T-cell (primary cell): ENCODE measurements at regions not wholly inside any gene's neighbourhood (a gene's known extent, or its start where the extent isn't known, plus 50 kb on each side); places are given as distances from the start of the nearest gene placed in this dataset.

ENCODE experiments used
- ATAC-seq, 4 experiments: fragments of 200-7000 bp in 3 of 4; fragments of 150-1000 bp in 1 of 4; cut with Tn5 transposase; replicated peaks in 1 of 4; 1 replicate in 3 of 4; 2 replicates in 1 of 4; pipeline ENCODE4 v1.10.0; 2021; ENCODE audit warnings: moderate library complexity in 3 of 4, mild to moderate bottlenecking in 2 of 4, moderate number of reproducible peaks in 1 of 4
- CTCF ChIA-PET, 2 donors: fragments of 300-600 bp; sonication (Branson Sonifier 250); formaldehyde crosslinking; loops; one replicate each; lab custom pipeline; 2022; ENCODE audit warnings: antibody characterized with exemption in 2 of 2; lab: Charles Lee
- POLR2A ChIA-PET, 2 donors: fragments of 300-600 bp; sonication (Branson Sonifier 250); formaldehyde crosslinking; loops; one replicate each; lab custom pipeline; 2022; ENCODE audit warnings: antibody characterized with exemption in 2 of 2; lab: Charles Lee
- DNase-seq, 35 experiments: peaks; one replicate each; pipeline versions ENCODE4 v3.0.0 to v3.0.0-alpha.2; 2013 to 2023
- H3K27ac ChIP-seq: one replicate; pipeline ENCODE4 v1.5.1; 2013; ENCODE audit warnings: low read length
- H3K27me3 ChIP-seq, 2 experiments: replicated peaks in 1 of 2; 1 replicate in 1 of 2; 2 replicates in 1 of 2; pipeline versions ENCODE4 v1.6.1 to v1.7.0; 2013; ENCODE audit warnings: low read length in 1 of 2, mixed read lengths in 1 of 2; ENCODE audit not compliant: control insufficient read depth in 2 of 2, insufficient read depth in 2 of 2; ENCODE audit errors: extremely low read depth in 1 of 2
- H3K36me3 ChIP-seq, 2 donors: 1 replicate in 1 of 2; 2 replicates in 1 of 2; pipeline versions ENCODE4 v1.6.1 to v1.7.0; 2013; ENCODE audit warnings: low read length in 1 of 2; ENCODE audit not compliant: control insufficient read depth in 2 of 2, insufficient read depth in 1 of 2; ENCODE audit errors: extremely low read depth in 1 of 2
- H3K4me1 ChIP-seq, 2 experiments: 1 replicate in 1 of 2; 2 replicates in 1 of 2; pipeline versions ENCODE4 v1.6.1 to v1.7.0; 2013; ENCODE audit warnings: low read length in 2 of 2, mixed read lengths in 1 of 2; ENCODE audit not compliant: insufficient read depth in 2 of 2, control insufficient read depth in 1 of 2; ENCODE audit errors: extremely low read depth in 1 of 2
- H3K4me3 ChIP-seq, 2 donors: 1 replicate in 1 of 2; 2 replicates in 1 of 2; pipeline versions ENCODE4 v1.5.1 to v1.7.0; 2013; ENCODE audit warnings: mild to moderate bottlenecking in 2 of 2, low read length in 1 of 2, moderate library complexity in 1 of 2; ENCODE audit not compliant: control insufficient read depth in 1 of 2; ENCODE audit errors: extremely low read depth in 1 of 2
- H3K9me3 ChIP-seq: 2 replicates; pipeline ENCODE4 v1.7.0; 2013
- H3K27ac Mint-ChIP-seq, 2 donors: one replicate each; pipeline ENCODE4 v1.8.0; 2020 to 2021; ENCODE audit warnings: mild to moderate bottlenecking in 2 of 2, mixed read lengths in 2 of 2
- H3K27me3 Mint-ChIP-seq, 2 donors: one replicate each; pipeline ENCODE4 v1.8.0; 2021 to 2022; ENCODE audit warnings: mixed read lengths in 2 of 2
- H3K36me3 Mint-ChIP-seq: one replicate; pipeline ENCODE4 v1.8.0; 2021; ENCODE audit warnings: mixed read lengths
- H3K4me1 Mint-ChIP-seq, 3 donors: one replicate each; pipeline ENCODE4 v1.8.0; 2020 to 2022; ENCODE audit warnings: mixed read lengths in 3 of 3, mild to moderate bottlenecking in 1 of 3
- H3K4me3 Mint-ChIP-seq, 3 donors: one replicate each; pipeline ENCODE4 v1.8.0; 2020 to 2022; ENCODE audit warnings: mild to moderate bottlenecking in 3 of 3, mixed read lengths in 3 of 3, moderate library complexity in 3 of 3
- H3K9me3 Mint-ChIP-seq, 3 donors: one replicate each; pipeline ENCODE4 v1.8.0; 2020 to 2022; ENCODE audit warnings: mixed read lengths in 3 of 3
- WGBS: methylation state at CpG from one replicate; pipeline ENCODE4 v1.1.5; 2013; ENCODE audit warnings: missing lambda C conversion rate; ENCODE audit not compliant: insufficient coverage; 5-methylcytosine and 5-hydroxymethylcytosine counted together

- POLR2A ChIA-PET: no interaction called here
- CTCF ChIA-PET: no interaction called here
- Histone ChIP-seq H3K4me3 (no peak overlapping the region), H3K27me3 (no peaks in the 10 kb centered on the region), H3K27ac (no peak overlapping the region), H3K36me3 (no peaks in the 10 kb centered on the region), H3K4me1 (no peaks in the 10 kb centered on the region), H3K9me3 (no peaks in the 10 kb centered on the region)
- Mint-ChIP-seq H3K9me3 (peaks cover 0 to 17% (median 15%) of the 10 kb centered on the region in 3 donors), H3K27me3 (no peaks in the 10 kb centered on the region), H3K36me3 (no peaks in the 10 kb centered on the region), H3K27ac (no peak overlapping the region), H3K4me1 (no peaks in the 10 kb centered on the region), H3K4me3 (no peak overlapping the region)
- no CpG with 5 or more reads among the region's 1 CpG for WGBS
- DNase-seq: no peak
- no peak for ATAC-seq
These were observed 834.0 kb downstream of the DSC3 start for GRCh38 chr18:30208546-30208945.

GRCh38 chr18:30192216-30192615 lies 850.3 kb downstream of the DSC3 start:
- CTCF ChIA-PET: no interaction called here
- WGBS: 77% methylated on average over 1 of the region's 3 CpGs
- no peaks in the 10 kb centered on the region for H3K4me1 Mint-ChIP-seq
- H3K4me3 ChIP-seq: no peak overlapping the region
- H3K9me3 Mint-ChIP-seq: peaks cover 16 to 40% (median 24%) of the 10 kb centered on the region in 3 donors
- no peak overlapping the region for H3K4me3 Mint-ChIP-seq
- DNase-seq: no peak
- no peaks in the 10 kb centered on the region for H3K36me3 Mint-ChIP-seq
- no peak overlapping the region for H3K27ac ChIP-seq
- H3K27me3 ChIP-seq: no peaks in the 10 kb centered on the region
- peaks cover 2% of the 10 kb centered on the region for H3K9me3 ChIP-seq
- no peaks in the 10 kb centered on the region for H3K27me3 Mint-ChIP-seq
- H3K27ac Mint-ChIP-seq: no peak overlapping the region
- POLR2A ChIA-PET: no interaction called here
- ATAC-seq: no peak
- H3K4me1 ChIP-seq: no peaks in the 10 kb centered on the region
- H3K36me3 ChIP-seq: no peaks in the 10 kb centered on the region

- H3K27ac Mint-ChIP-seq: no peak overlapping the region
- H3K4me1 ChIP-seq: no peaks in the 10 kb centered on the region
- no peaks in the 10 kb centered on the region for H3K9me3 ChIP-seq
- H3K36me3 Mint-ChIP-seq: no peaks in the 10 kb centered on the region
- no CpG with 5 or more reads among the region's 2 CpGs for WGBS
- no peak overlapping the region for H3K4me3 ChIP-seq
- H3K4me3 Mint-ChIP-seq: no peak overlapping the region
- H3K36me3 ChIP-seq: no peaks in the 10 kb centered on the region
- ChIA-PET CTCF (no interaction called here), POLR2A (no interaction called here)
- peaks cover 3 to 34% (median 8%) of the 10 kb centered on the region in 3 donors for H3K9me3 Mint-ChIP-seq
- no peaks in the 10 kb centered on the region for H3K27me3 ChIP-seq
- no peak for ATAC-seq
- DNase-seq: no peak
- H3K27ac ChIP-seq: no peak overlapping the region
- no peaks in the 10 kb centered on the region for H3K4me1 Mint-ChIP-seq
- H3K27me3 Mint-ChIP-seq: no peaks in the 10 kb centered on the region
These were observed 856.3 kb downstream of the DSC3 start for GRCh38 chr18:30186245-30186644.

- no peak overlapping the region for H3K27ac Mint-ChIP-seq
These were observed 865.5 kb downstream of the DSC3 start for GRCh38 chr18:30177056-30177455.

GRCh38 chr18:30175621-30176225 lies 866.8 kb downstream of the DSC3 start:
- H3K4me1 Mint-ChIP-seq: no peaks in the 10 kb centered on the region
- H3K4me1 ChIP-seq: no peaks in the 10 kb centered on the region
- ChIA-PET POLR2A (no interaction called here), CTCF (no interaction called here)
- no peak overlapping the region for H3K4me3 ChIP-seq
- no peak for ATAC-seq
- H3K36me3 Mint-ChIP-seq: no peaks in the 10 kb centered on the region
- no peak overlapping the region for H3K27ac Mint-ChIP-seq
- H3K27me3 Mint-ChIP-seq: no peaks in the 10 kb centered on the region
- peaks cover 5 to 19% (median 10%) of the 10 kb centered on the region in 3 donors for H3K9me3 Mint-ChIP-seq
- WGBS: 96% methylated on average over 5 of the region's 19 CpGs
- no peak overlapping the region for H3K4me3 Mint-ChIP-seq
- no peaks in the 10 kb centered on the region for H3K27me3 ChIP-seq
- no peaks in the 10 kb centered on the region for H3K9me3 ChIP-seq
- no peak overlapping the region for H3K27ac ChIP-seq
- no peak for DNase-seq
- no peaks in the 10 kb centered on the region for H3K36me3 ChIP-seq

More at GRCh38 chr18:30177056-30177455, 865.5 kb downstream of the DSC3 start:
- no peaks in the 10 kb centered on the region for H3K36me3 ChIP-seq
- H3K4me3 ChIP-seq: no peak overlapping the region
- no peaks in the 10 kb centered on the region for H3K4me1 ChIP-seq
- no peak overlapping the region for H3K4me3 Mint-ChIP-seq
- DNase-seq (no peak), ATAC-seq (no peak)
- H3K27me3 Mint-ChIP-seq: no peaks in the 10 kb centered on the region
- no peak overlapping the region for H3K27ac ChIP-seq
- H3K36me3 Mint-ChIP-seq: no peaks in the 10 kb centered on the region
- H3K9me3 ChIP-seq: no peaks in the 10 kb centered on the region
- CTCF ChIA-PET: no interaction called here
- H3K27me3 ChIP-seq: no peaks in the 10 kb centered on the region
- WGBS: no CpG with 5 or more reads among the region's 4 CpGs
- POLR2A ChIA-PET: no interaction called here
- peaks cover 5 to 14% (median 5%) of the 10 kb centered on the region in 3 donors for H3K9me3 Mint-ChIP-seq
- H3K4me1 Mint-ChIP-seq: no peaks in the 10 kb centered on the region

GRCh38 chr18:30175061-30175574 lies 867.4 kb downstream of the DSC3 start:
- no peak overlapping the region for H3K27ac Mint-ChIP-seq
- POLR2A ChIA-PET: no interaction called here
- CTCF ChIA-PET: no interaction called here
- no peak overlapping the region for H3K4me3 ChIP-seq
- H3K36me3 ChIP-seq: no peaks in the 10 kb centered on the region
- no peaks in the 10 kb centered on the region for H3K9me3 ChIP-seq
- no peaks in the 10 kb centered on the region for H3K36me3 Mint-ChIP-seq
- H3K9me3 Mint-ChIP-seq: peaks cover 5 to 19% (median 10%) of the 10 kb centered on the region in 3 donors
- ATAC-seq: no peak
- 99% methylated on average over 36 of the region's 52 CpGs for WGBS
- H3K27me3 Mint-ChIP-seq: no peaks in the 10 kb centered on the region
- no peak for DNase-seq
- no peaks in the 10 kb centered on the region for H3K27me3 ChIP-seq
- no peak overlapping the region for H3K27ac ChIP-seq
- H3K4me1 ChIP-seq: no peaks in the 10 kb centered on the region
- H3K4me1 Mint-ChIP-seq: no peaks in the 10 kb centered on the region
- H3K4me3 Mint-ChIP-seq: no peak overlapping the region
